HFFc6 (cell line): ENCODE measurements at regions not wholly inside any gene's neighbourhood (a gene's known extent, or its start where the extent isn't known, plus 50 kb on each side); places are given as distances from the start of the nearest gene placed in this dataset.
A peak's percentile ranks its signal among the peaks of the same experiment; 100 is the strongest.

Experiments used
- DNase-seq: peaks from one replicate; pipeline ENCODE4 v3.0.0-alpha.2; 2018
- H3K27ac Mint-ChIP-seq: 2 replicates; pipeline ENCODE4 v1.8.0; 2020; ENCODE audit warnings: mild to moderate bottlenecking, mixed read lengths
- H3K27me3 Mint-ChIP-seq: 2 replicates; pipeline ENCODE4 v1.8.0; 2021; ENCODE audit warnings: mild to moderate bottlenecking, moderate library complexity, mixed read lengths; ENCODE audit not compliant: insufficient read depth
- H3K36me3 Mint-ChIP-seq: 2 replicates; pipeline ENCODE4 v1.8.0; 2021; ENCODE audit warnings: low read depth, mixed read lengths
- H3K4me1 Mint-ChIP-seq: 2 replicates; pipeline ENCODE4 v1.8.0; 2020; ENCODE audit warnings: low read depth, mixed read lengths
- H3K4me3 Mint-ChIP-seq: 2 replicates; pipeline ENCODE4 v1.8.0; 2020; ENCODE audit warnings: mild to moderate bottlenecking, moderate library complexity, mixed read lengths
- H3K9me3 Mint-ChIP-seq: 2 replicates; pipeline ENCODE4 v1.8.0; 2020; ENCODE audit warnings: mild to moderate bottlenecking, mixed read lengths
- CTCF ChIP-seq: fragments of 200-600 bp; sonication (generic); IDR thresholded peaks from 2 replicates; pipeline ENCODE4 v1.5.0; 2021; ENCODE audit warnings: antibody characterized with exemption, mild to moderate bottlenecking

GRCh38 chr6:170224694-170225660 lies 65.9 kb downstream of the DLL1 start:
- Mint-ChIP-seq H3K4me3 (no peak overlapping the region), H3K4me1 (0 out of 2 replicates have a peak, but pooled peaks cover 5% of the 10 kb centered on the region), H3K27me3 (peaks cover 6% of the 10 kb centered on the region; the same call in 1 of the 2 replicates), H3K27ac (no peak overlapping the region), H3K36me3 (no peaks in the 10 kb centered on the region), H3K9me3 (peaks cover 13% of the 10 kb centered on the region; the same call in 1 of the 2 replicates)
- TF ChIP-seq CTCF: no peak
- DNase-seq: peak; percentile 28

GRCh38 chr6:170223718-170224693 lies 66.9 kb downstream of the DLL1 start:
- Mint-ChIP-seq H3K27ac (no peak overlapping the region), H3K4me3 (no peak overlapping the region), H3K9me3 (peaks cover 13% of the 10 kb centered on the region; the same call in 1 of the 2 replicates), H3K4me1 (0 out of 2 replicates have a peak, but pooled peaks cover 5% of the 10 kb centered on the region), H3K36me3 (no peaks in the 10 kb centered on the region), H3K27me3 (peaks cover 6% of the 10 kb centered on the region; the same call in 1 of the 2 replicates)
- no peak for DNase-seq
- TF ChIP-seq CTCF: no peak

GRCh38 chr6:170222498-170223471 lies 68.1 kb downstream of the DLL1 start:
- H3K4me1 Mint-ChIP-seq: 0 out of 2 replicates have a peak, but pooled peaks cover 5% of the 10 kb centered on the region
- H3K27ac Mint-ChIP-seq: no peak overlapping the region
- H3K4me3 Mint-ChIP-seq: no peak overlapping the region
- no peak for TF ChIP-seq CTCF
- H3K36me3 Mint-ChIP-seq: no peaks in the 10 kb centered on the region
- H3K9me3 Mint-ChIP-seq: peaks cover 6% of the 10 kb centered on the region; the same call in 1 of the 2 replicates
- no peak for DNase-seq
- H3K27me3 Mint-ChIP-seq: peaks cover 6% of the 10 kb centered on the region; the same call in 1 of the 2 replicates

GRCh38 chr6:170221753-170222400 lies 69.0 kb downstream of the DLL1 start:
- Mint-ChIP-seq H3K4me3 (no peak overlapping the region), H3K4me1 (0 out of 2 replicates have a peak, but pooled peaks cover 5% of the 10 kb centered on the region), H3K27ac (no peak overlapping the region), H3K9me3 (peaks cover 6% of the 10 kb centered on the region; the same call in 1 of the 2 replicates), H3K27me3 (peaks cover 6% of the 10 kb centered on the region; the same call in 1 of the 2 replicates), H3K36me3 (no peaks in the 10 kb centered on the region)
- TF ChIP-seq CTCF: no peak
- DNase-seq: no peak
